Coronary artery (tissue), 2 donors: ENCODE measurements at regions not wholly inside any gene's neighbourhood (a gene's known extent, or its start where the extent isn't known, plus 50 kb on each side); places are given as distances from the start of the nearest gene placed in this dataset.
"Not testable (repeated sequence)": the region's sequence is repeated elsewhere in the genome, so short reads cannot be mapped to it uniquely, and the experiment has no call there.

ENCODE experiments used
- DNase-seq: peaks from one replicate; pipeline ENCODE4 v3.0.0-alpha.2; 2017; ENCODE audit warnings: low spot score
- H3K27ac ChIP-seq, 2 donors: fragments of 200-600 bp; sonication (generic); one replicate each; pipeline ENCODE4 v1.5.1; 2016 to 2019
- H3K4me3 ChIP-seq: fragments of 200-600 bp; sonication (generic); 2 replicates; pipeline ENCODE4 v1.5.1; 2016; ENCODE audit warnings: mild to moderate bottlenecking, moderate library complexity
- CTCF ChIP-seq: fragments of 200-600 bp; sonication (generic); IDR thresholded peaks from one replicate; pipeline ENCODE4 v1.5.1; 2019; ENCODE audit warnings: antibody characterized with exemption

GRCh38 chr10:29866356-29866755 is 193.0 kb downstream of the JCAD start:
- Histone ChIP-seq H3K27ac (peak overlapping the region in 1 of 2 donors; percentile 31), H3K4me3 (no peak overlapping the region)
- TF ChIP-seq CTCF = no peak
- no peak for DNase-seq

GRCh38 chr10:29865700-29866355 is 193.6 kb downstream of the JCAD start:
- Histone ChIP-seq H3K27ac (peak overlapping the region in 1 of 2 donors; percentile 31), H3K4me3 (no peak overlapping the region)
- TF ChIP-seq CTCF = no peak
- DNase-seq = no peak

GRCh38 chr10:29862923-29863614 is 196.3 kb downstream of the JCAD start:
- no peak for DNase-seq
- no peak for TF ChIP-seq CTCF
- H3K27ac ChIP-seq = no peak overlapping the region
- no peak overlapping the region for H3K4me3 ChIP-seq

- Histone ChIP-seq H3K27ac (no peak overlapping the region), H3K4me3 (no peak overlapping the region)
- no peak for DNase-seq
- no peak for TF ChIP-seq CTCF
Measured at GRCh38 chr10:29861811-29862505, 197.4 kb downstream of the JCAD start.

- not testable (repeated sequence) for H3K27ac ChIP-seq, H3K4me3 ChIP-seq, DNase-seq
Measured at GRCh38 chr10:29861231-29861630, 198.2 kb downstream of the JCAD start.

- no peak for TF ChIP-seq CTCF
- Histone ChIP-seq H3K27ac (peak overlapping the region in 1 of 2 donors; percentile 57), H3K4me3 (no peak overlapping the region)
- no peak for DNase-seq
Measured at GRCh38 chr10:29860166-29860565, 199.2 kb downstream of the JCAD start.

GRCh38 chr10:29859521-29860130 is 199.8 kb downstream of the JCAD start:
- peak overlapping the region in 1 of 2 donors; percentile 57 for H3K27ac ChIP-seq
- TF ChIP-seq CTCF = no peak
- H3K4me3 ChIP-seq = no peak overlapping the region
- no peak for DNase-seq
